ENCODE measurements at regions not wholly inside any gene's neighbourhood (a gene's known extent, or its start where the extent isn't known, plus 50 kb on each side); places are given as distances from the start of the nearest gene placed in this dataset.

DNA sequence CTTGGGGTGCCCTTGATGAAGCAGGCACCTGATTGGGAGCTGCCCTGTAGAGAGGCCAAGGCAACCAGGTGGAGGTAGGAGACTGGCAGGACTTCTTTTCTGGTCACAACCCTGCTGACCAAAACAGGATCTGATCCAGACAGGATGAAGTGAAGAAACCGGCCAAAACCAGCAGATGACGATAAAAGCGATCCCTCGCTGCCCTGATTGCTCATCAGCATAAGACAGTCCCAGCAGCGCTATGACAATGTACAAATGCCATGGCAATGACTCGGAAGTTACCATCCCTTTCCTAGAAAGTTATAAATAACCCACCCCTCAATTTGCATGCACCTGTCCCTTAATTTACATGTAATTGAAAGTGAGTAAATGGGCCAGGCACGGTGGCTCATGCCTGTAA lies 88.4 kb upstream of the PDE10A start:
- Mint-ChIP-seq H3K9me3 (peaks cover 23% of the 10 kb centered on the region), H3K36me3 (peaks cover 9% of the 10 kb centered on the region), H3K27ac (no peak overlapping the region), H3K4me1 (peaks cover 6% of the 10 kb centered on the region), H3K27me3 (ENCODE audit: low read depth) (no peaks in the 10 kb centered on the region; the same call in 1 of the 2 replicates), H3K4me3 (no peak overlapping the region)
- CTCF ChIA-PET = no interaction called here
- TF ChIP-seq CBFB (CRISPR knock-in tag; IDR thresholded peaks at IDR 0.05; ENCODE audit: low read depth) (no peak), PRDM15 (CRISPR knock-in tag; IDR thresholded peaks at IDR 0.05) (no peak), ZNF232 (CRISPR knock-in tag; IDR thresholded peaks at IDR 0.05) (no peak), SP1 (CRISPR knock-in tag; conservative IDR thresholded peaks at IDR 0.05) (no peak), AFF4 (CRISPR knock-in tag; IDR thresholded peaks at IDR 0.05; ENCODE audit: borderline replicate concordance) (no peak), ARID4B (CRISPR knock-in tag; IDR thresholded peaks at IDR 0.05; ENCODE audit: borderline replicate concordance) (no peak), ZNF416 (CRISPR knock-in tag; IDR thresholded peaks at IDR 0.05) (no peak), USF2 (CRISPR knock-in tag; IDR thresholded peaks at IDR 0.05) (no peak)
- TF ChIP-seq, protein P1, sequence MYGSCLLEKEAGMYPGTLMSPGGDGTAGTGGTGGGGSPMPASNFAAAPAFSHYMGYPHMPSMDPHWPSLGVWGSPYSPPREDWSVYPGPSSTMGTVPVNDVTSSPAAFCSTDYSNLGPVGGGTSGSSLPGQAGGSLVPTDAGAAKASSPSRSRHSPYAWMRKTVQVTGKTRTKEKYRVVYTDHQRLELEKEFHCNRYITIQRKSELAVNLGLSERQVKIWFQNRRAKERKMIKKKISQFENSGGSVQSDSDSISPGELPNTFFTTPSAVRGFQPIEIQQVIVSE (CRISPR knock-in tag; IDR thresholded peaks at IDR 0.05; ENCODE audit: borderline replicate concordance) = no peak
- POLR2A ChIA-PET = no interaction called here
- DNase-seq (ENCODE audit: low spot score) (no peak), ATAC-seq (no peak)

GRCh38 chr6:165749163-165749562 lies 86.1 kb upstream of the PDE10A start:
- Mint-ChIP-seq H3K4me3 (no peak overlapping the region), H3K9me3 (peaks cover 23% of the 10 kb centered on the region), H3K27me3 (ENCODE audit: low read depth) (no peaks in the 10 kb centered on the region; the same call in 1 of the 2 replicates), H3K36me3 (peaks cover 9% of the 10 kb centered on the region), H3K4me1 (no peaks in the 10 kb centered on the region), H3K27ac (no peak overlapping the region)
- ChIA-PET POLR2A (no interaction called here), CTCF (no interaction called here)
- DNase-seq (ENCODE audit: low spot score) (no peak), ATAC-seq (no peak)
- TF ChIP-seq ZNF219 (CRISPR knock-in tag; IDR thresholded peaks at IDR 0.05; ENCODE audit: borderline replicate concordance) (no peak), ZNF281 (CRISPR knock-in tag; IDR thresholded peaks at IDR 0.05) (no peak), ARID4B (CRISPR knock-in tag; IDR thresholded peaks at IDR 0.05; ENCODE audit: borderline replicate concordance) (no peak), TP53 (CRISPR knock-in tag; IDR thresholded peaks at IDR 0.05) (no peak), ZNF671 (CRISPR knock-in tag; IDR thresholded peaks at IDR 0.05) (no peak), ATF1 (CRISPR knock-in tag; IDR thresholded peaks at IDR 0.05) (no peak)
